ENCODE measurements at regions not wholly inside any gene's neighbourhood (a gene's known extent, or its start where the extent isn't known, plus 50 kb on each side); places are given as distances from the start of the nearest gene placed in this dataset.

- peak; percentile 28 for DNase-seq (ENCODE audit: low read depth)
These were observed 664.7 kb downstream of the ACTL7B start for GRCh38 chr9:108191065-108191464.

DNA sequence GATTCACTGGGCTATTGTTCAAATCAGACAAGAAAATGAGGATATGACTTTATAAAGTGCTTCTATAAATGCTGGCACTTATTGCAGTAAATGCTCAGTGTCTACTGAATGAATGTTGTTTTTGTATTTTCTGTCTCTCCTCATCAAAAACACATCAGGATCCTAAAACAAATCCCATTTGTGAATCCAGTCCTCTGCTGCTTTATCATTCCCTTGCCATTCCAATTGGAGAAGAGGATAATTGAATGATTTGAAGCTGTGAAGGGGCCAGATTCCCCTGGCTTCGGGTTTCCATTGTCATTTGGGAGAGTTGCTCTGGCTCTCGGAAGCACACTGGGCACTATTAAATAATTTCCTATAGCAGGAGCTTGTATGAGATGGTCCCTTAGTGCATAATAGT is 666.8 kb downstream of the ACTL7B start:
- DNase-seq (ENCODE audit: low read depth), result no peak

GRCh38 chr9:108188482-108188881 is 667.3 kb downstream of the ACTL7B start:
- no peak for DNase-seq (ENCODE audit: low read depth)

GRCh38 chr9:108186642-108187395 is 669.0 kb downstream of the ACTL7B start:
- DNase-seq (ENCODE audit: low read depth), result no peak

- DNase-seq (ENCODE audit: low read depth), result no peak
These were observed 670.2 kb downstream of the ACTL7B start for GRCh38 chr9:108185613-108186012.

GRCh38 chr9:108184941-108185340 is 670.8 kb downstream of the ACTL7B start:
- DNase-seq (ENCODE audit: low read depth), result peak; percentile 83

- no peak for DNase-seq (ENCODE audit: low read depth)
These were observed 671.8 kb downstream of the ACTL7B start for GRCh38 chr9:108184009-108184408.

GRCh38 chr9:108182950-108183381 is 672.8 kb downstream of the ACTL7B start:
- peak; percentile 86 for DNase-seq (ENCODE audit: low read depth)

DNA sequence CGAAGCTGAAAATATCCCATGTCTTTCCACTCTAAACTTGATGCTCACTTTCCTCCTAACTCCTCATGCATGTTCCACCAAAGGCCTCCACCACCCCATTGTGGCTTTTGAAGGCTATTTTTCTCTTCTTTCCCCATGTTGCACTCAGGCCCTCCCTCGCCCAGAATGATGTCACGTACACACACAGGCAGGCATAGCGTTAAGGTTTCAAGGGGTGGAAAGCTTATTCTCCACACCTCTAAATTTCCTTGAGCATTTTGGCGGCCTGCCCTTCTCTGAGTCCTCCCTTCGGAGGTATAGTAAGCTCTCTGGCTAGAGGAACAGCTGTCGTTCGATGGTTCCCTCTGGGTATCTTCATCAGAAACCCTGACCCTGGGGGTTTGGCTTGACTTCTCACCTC is 673.5 kb downstream of the ACTL7B start:
- DNase-seq (ENCODE audit: low read depth), result no peak

DNA sequence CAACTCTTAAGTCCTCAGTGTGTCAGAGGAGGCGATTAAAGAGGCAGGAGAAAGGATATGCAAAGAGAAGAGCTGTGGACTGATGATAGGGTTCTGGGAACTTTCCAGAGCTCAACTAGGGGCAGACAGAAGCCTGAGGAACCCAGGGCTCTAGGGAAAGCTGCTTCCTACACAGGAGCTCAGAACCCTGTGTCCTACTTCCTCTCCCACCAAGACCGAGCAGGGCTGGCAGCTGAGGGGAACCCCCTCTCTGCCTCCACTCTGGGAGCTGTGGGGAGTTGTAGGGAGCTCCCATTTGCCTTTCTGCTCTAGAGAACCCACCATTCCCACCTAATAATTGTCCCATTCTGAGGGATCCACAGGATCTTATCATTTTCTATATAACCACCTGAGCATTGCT is 674.3 kb downstream of the ACTL7B start:
- no peak for DNase-seq (ENCODE audit: low read depth)

DNA sequence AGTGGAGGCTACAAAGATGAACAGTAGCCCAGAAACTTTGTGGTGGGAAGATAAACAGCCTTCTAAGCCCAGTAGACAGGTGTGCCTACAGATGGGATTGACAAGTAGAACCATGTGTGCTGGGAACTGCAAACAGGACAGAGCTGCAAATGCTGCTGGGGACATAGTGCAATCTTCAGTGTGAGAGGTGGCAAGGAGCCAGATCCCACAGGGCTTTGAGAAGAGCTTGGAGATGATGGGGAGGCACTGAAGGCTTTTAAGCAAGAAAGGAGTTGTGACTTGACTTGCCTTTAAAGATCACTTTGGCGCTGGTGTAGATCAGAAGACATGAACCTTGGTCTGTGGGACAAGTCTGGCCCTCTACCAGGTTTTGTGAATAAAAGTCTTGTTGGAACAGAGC is 675.2 kb downstream of the ACTL7B start:
- no peak for DNase-seq (ENCODE audit: low read depth)

- DNase-seq (ENCODE audit: low read depth), result no peak
These were observed 677.5 kb downstream of the ACTL7B start for GRCh38 chr9:108178318-108178717.

- peak; percentile 92 for DNase-seq (ENCODE audit: low read depth)
These were observed 678.8 kb upstream of the KLF4 start for GRCh38 chr9:108168236-108168850.

GRCh38 chr9:108167136-108167900 is 677.7 kb upstream of the KLF4 start:
- DNase-seq (ENCODE audit: low read depth), result no peak

DNA sequence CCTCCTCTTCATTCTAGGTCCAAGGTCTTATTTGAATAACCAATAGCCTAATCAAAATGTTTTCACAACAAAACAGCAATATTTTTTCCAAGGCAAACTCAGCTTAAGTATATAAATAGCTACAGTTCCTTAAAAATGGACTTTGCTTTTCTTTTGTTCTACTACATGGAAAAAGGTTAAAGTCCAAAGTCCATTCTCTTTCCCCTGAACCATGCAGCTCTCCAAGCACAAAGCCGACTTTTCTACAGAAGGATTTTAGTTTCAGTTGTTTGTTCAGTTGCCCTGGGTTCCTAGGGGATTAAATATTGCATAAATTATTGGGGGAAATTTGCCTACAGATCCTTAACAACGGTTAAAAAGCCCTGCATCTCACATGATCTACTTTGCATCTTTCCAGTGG is 677.0 kb upstream of the KLF4 start:
- DNase-seq (ENCODE audit: low read depth), result no peak

GRCh38 chr9:108163321-108164005 is 673.9 kb upstream of the KLF4 start:
- peak; percentile 38 for DNase-seq (ENCODE audit: low read depth)

DNA sequence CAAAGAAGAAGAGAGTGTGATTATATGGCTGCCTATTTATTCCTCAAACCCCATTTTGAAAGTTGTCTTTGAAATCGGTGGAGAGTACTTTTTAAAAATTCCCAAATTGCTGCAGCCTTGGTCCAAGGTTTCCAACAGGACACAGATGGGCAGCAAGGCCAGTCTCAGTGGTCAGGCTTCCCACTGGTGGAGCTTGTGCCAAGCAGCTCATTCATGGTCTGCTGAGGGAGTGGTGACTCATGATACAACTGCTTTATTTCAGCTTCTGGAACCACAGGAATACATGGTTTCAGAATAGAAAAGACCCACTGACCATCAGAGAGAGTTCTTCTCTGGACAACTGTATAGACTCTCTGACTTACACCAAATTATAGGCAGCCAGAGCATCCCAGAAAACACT is 673.1 kb upstream of the KLF4 start:
- peak; percentile 88 for DNase-seq (ENCODE audit: low read depth)

GRCh38 chr9:108161503-108161902 is 671.9 kb upstream of the KLF4 start:
- DNase-seq (ENCODE audit: low read depth), result no peak

GRCh38 chr9:108160706-108161355 is 671.3 kb upstream of the KLF4 start:
- DNase-seq (ENCODE audit: low read depth), result no peak

DNA sequence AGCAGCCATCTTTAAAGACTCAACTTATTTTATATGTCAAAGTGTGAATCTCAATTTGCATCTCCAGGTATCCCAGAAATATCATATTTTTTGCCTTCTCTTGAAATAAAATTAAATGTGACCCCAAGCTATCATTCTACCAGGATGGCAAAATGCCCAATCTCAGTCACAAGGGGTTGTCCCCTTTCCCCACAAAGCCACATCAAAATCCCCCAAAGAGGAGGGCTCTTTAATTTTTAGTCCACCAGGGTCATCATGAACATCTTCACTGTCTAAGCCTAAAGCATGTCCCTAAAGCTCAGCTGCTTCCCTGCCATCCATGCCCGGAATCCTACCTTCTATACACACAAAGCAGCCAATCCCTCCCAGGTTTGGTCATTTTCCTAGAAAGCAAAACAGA is 670.5 kb upstream of the KLF4 start:
- DNase-seq (ENCODE audit: low read depth), result no peak

- DNase-seq (ENCODE audit: low read depth), result no peak
These were observed 668.8 kb upstream of the KLF4 start for GRCh38 chr9:108158236-108158995.
